ENCODE measurements at regions not wholly inside any gene's neighbourhood (a gene's known extent, or its start where the extent isn't known, plus 50 kb on each side); places are given as distances from the start of the nearest gene placed in this dataset.

DNA sequence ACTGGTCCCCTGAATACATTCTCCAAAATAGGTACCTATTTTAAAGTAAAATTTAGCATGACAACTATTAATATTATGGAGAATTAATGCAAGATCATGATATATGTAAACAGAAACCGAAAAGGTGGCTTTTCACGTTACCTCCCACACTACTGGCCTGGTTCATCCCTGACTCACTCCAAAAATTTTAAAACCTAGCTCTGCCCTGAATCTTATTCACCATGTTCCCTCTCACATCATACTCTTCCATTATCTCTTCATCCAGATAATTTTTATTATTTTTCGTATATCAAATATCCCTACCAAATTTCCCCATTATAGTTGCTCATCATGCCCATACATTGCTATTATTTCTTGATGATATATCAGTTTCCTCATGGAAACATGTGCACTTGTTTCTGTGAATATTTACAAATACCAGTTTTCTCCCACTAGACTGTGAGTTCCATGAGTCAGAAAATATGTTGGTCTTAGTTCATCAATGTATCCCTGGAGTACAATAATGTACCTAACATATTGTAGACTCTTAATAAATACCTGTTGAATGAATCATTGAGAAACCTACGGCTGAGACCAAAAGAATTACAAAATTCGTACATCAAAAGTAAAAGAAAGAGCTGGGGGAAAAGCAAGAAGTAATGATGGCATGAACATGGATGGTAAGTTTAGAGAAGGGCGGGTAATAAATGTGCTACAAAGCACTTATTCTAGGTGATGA, 360.1 kb upstream of the CHAC2 start:
- no peaks in the 10 kb centered on the region for H3K36me3 ChIP-seq (ENCODE audit: insufficient read depth, low read length)
- DNase-seq = peak; percentile 9
- H3K4me3 ChIP-seq (ENCODE audit: low read length) = no peak overlapping the region
- H3K79me2 ChIP-seq (ENCODE audit: low read length) = no peaks in the 10 kb centered on the region
- no peak overlapping the region for H3K4me2 ChIP-seq (ENCODE audit: low read depth, low read length, poor library complexity, severe bottlenecking)
- 0 out of 2 replicates have a peak, but pooled peaks cover 3% of the 10 kb centered on the region for H3K9me2 ChIP-seq (replicated peaks; ENCODE audit: insufficient read depth, low read length)
- no peak overlapping the region for H3K9ac ChIP-seq (ENCODE audit: low read length)
- H3K27ac ChIP-seq (ENCODE audit: low read length) = no peak overlapping the region
- H4K20me1 ChIP-seq (ENCODE audit: insufficient read depth, low read depth, low read length) = no peaks in the 10 kb centered on the region
- no peaks in the 10 kb centered on the region for H3K27me3 ChIP-seq (ENCODE audit: low read length)
- H3K9me3 ChIP-seq (ENCODE audit: low read length) = no peaks in the 10 kb centered on the region
- no peak overlapping the region for H2AFZ ChIP-seq (ENCODE audit: low read length)
- H3K4me1 ChIP-seq (ENCODE audit: low read length) = no peaks in the 10 kb centered on the region

DNA sequence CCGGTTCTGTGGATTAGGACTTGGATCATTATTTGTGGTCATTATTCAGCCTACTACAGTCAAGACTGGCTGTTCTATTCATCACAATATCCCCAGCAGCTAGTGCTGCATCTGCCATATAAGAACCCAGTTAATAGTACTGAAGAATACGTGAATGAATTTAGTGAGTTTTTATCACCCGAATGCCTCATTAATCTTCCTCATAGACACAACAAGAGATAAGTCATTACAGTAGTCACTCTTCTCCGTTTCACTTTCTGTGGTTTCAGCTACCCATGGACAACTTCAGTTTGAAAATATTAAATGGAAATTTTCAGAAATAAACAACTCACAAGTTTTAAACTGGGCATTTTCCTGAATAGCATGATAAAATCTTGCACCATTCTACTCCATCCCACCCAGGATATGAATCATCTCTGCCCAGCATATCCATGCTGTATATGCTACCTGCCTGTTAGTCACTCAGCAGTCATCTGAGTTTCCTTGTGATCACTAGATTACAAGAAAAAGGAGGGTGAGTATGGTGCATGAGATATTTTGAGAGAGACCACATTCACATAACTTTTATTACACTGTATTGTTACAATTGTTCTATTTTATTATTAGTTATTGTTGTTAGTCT, 363.7 kb upstream of the CHAC2 start:
- Histone ChIP-seq H3K27me3 (ENCODE audit: low read length) (no peaks in the 10 kb centered on the region), H3K36me3 (ENCODE audit: insufficient read depth, low read length) (no peaks in the 10 kb centered on the region), H3K27ac (ENCODE audit: low read length) (no peak overlapping the region), H3K4me2 (ENCODE audit: low read depth, low read length, poor library complexity, severe bottlenecking) (no peak overlapping the region), H3K79me2 (ENCODE audit: low read length) (no peaks in the 10 kb centered on the region), H3K4me1 (ENCODE audit: low read length) (no peaks in the 10 kb centered on the region), H4K20me1 (ENCODE audit: insufficient read depth, low read depth, low read length) (no peaks in the 10 kb centered on the region), H3K9me2 (replicated peaks; ENCODE audit: insufficient read depth, low read length) (0 out of 2 replicates have a peak, but pooled peaks cover 3% of the 10 kb centered on the region), H3K9me3 (ENCODE audit: low read length) (no peaks in the 10 kb centered on the region), H3K4me3 (ENCODE audit: low read length) (no peak overlapping the region), H2AFZ (ENCODE audit: low read length) (no peak overlapping the region), H3K9ac (ENCODE audit: low read length) (no peak overlapping the region)
- DNase-seq = no peak

DNA sequence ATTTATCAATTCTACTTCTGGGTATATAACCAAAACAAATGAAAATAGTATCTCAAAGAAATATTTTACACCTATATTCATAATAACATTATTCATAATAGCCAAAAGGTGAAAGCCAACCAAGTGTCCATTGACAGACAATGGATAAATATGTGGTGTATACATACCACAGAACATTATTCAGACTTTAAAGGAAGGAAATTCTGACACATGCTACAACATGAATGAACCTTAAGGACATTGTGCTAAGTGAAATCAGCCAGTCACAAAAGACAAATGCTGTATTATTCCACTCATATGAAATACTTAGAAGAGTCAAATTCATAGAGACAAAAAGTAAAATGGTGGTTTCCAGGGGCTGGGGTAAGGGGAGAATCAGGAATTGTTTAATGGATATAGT, 370.5 kb upstream of the CHAC2 start:
- H3K9me2 ChIP-seq (replicated peaks; ENCODE audit: insufficient read depth, low read length) = no peaks in the 10 kb centered on the region
- no peaks in the 10 kb centered on the region for H3K4me1 ChIP-seq (ENCODE audit: low read length)
- no peak overlapping the region for H3K4me3 ChIP-seq (ENCODE audit: low read length)
- H2AFZ ChIP-seq (ENCODE audit: low read length) = no peak overlapping the region
- H3K27ac ChIP-seq (ENCODE audit: low read length) = no peak overlapping the region
- no peak for DNase-seq
- no peak overlapping the region for H3K9ac ChIP-seq (ENCODE audit: low read length)
- no peaks in the 10 kb centered on the region for H3K79me2 ChIP-seq (ENCODE audit: low read length)
- H3K9me3 ChIP-seq (ENCODE audit: low read length) = no peaks in the 10 kb centered on the region
- H3K27me3 ChIP-seq (ENCODE audit: low read length) = no peaks in the 10 kb centered on the region
- no peaks in the 10 kb centered on the region for H3K36me3 ChIP-seq (ENCODE audit: insufficient read depth, low read length)
- no peak overlapping the region for H3K4me2 ChIP-seq (ENCODE audit: low read depth, low read length, poor library complexity, severe bottlenecking)
- no peaks in the 10 kb centered on the region for H4K20me1 ChIP-seq (ENCODE audit: insufficient read depth, low read depth, low read length)

DNA sequence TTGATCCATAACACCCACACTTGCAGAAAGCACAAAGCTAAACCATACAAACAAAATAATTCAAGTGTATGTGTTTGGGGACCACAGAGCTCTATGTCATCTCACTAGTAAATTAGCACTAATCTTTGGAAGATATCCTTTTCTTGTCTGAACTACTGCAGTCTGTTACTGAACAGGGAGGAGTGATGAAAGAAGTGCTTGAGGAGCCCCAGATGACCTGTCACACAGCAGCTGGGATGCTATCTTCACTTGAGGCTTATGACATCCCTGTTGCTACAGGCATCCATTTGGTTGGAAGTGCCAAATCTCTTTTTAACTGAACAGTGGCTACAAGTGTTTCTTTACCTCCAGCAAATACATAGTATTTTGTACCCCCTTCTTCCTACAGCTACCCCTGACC, 386.3 kb upstream of the CHAC2 start:
- no peaks in the 10 kb centered on the region for H3K36me3 ChIP-seq (ENCODE audit: insufficient read depth, low read length)

DNA sequence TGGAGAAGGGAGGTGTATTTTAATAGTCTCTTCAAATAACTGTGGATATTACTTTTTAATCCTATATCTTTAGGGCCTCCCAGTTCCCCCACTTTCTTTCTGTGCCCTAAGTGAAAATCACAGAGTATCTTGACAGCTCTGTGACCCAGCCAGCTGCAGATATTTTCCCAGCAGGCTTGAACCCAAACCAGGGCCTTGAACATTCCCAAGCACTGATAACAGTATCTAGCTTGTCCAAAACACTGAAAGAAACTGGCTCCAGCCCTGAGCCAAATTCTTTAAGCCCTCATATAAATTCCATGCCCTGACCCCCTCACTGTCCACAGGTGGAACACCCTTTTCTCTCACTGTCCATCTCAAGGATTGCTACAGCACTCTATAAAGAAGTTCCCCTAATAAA, 388.1 kb upstream of the CHAC2 start:
- no peak overlapping the region for H3K9ac ChIP-seq (ENCODE audit: low read length)
- H3K4me1 ChIP-seq (ENCODE audit: low read length) = no peaks in the 10 kb centered on the region
- DNase-seq = no peak
- no peaks in the 10 kb centered on the region for H3K9me3 ChIP-seq (ENCODE audit: low read length)
- H3K4me2 ChIP-seq (ENCODE audit: low read depth, low read length, poor library complexity, severe bottlenecking) = no peak overlapping the region
- H2AFZ ChIP-seq (ENCODE audit: low read length) = no peak overlapping the region
- no peaks in the 10 kb centered on the region for H3K36me3 ChIP-seq (ENCODE audit: insufficient read depth, low read length)
- no peak overlapping the region for H3K4me3 ChIP-seq (ENCODE audit: low read length)
- no peak overlapping the region for H3K27ac ChIP-seq (ENCODE audit: low read length)
- no peaks in the 10 kb centered on the region for H4K20me1 ChIP-seq (ENCODE audit: insufficient read depth, low read depth, low read length)
- H3K79me2 ChIP-seq (ENCODE audit: low read length) = no peaks in the 10 kb centered on the region
- no peaks in the 10 kb centered on the region for H3K27me3 ChIP-seq (ENCODE audit: low read length)
- no peaks in the 10 kb centered on the region for H3K9me2 ChIP-seq (replicated peaks; ENCODE audit: insufficient read depth, low read length)

More for the DNA sequence above, 386.3 kb upstream of the CHAC2 start:
- Histone ChIP-seq H3K9me2 (replicated peaks; ENCODE audit: insufficient read depth, low read length) (no peaks in the 10 kb centered on the region), H4K20me1 (ENCODE audit: insufficient read depth, low read depth, low read length) (no peaks in the 10 kb centered on the region), H3K9ac (ENCODE audit: low read length) (no peak overlapping the region), H3K4me2 (ENCODE audit: low read depth, low read length, poor library complexity, severe bottlenecking) (no peak overlapping the region), H3K27me3 (ENCODE audit: low read length) (no peaks in the 10 kb centered on the region), H3K9me3 (ENCODE audit: low read length) (no peaks in the 10 kb centered on the region; the same call in 1 of the 2 replicates), H3K4me3 (ENCODE audit: low read length) (no peak overlapping the region), H3K79me2 (ENCODE audit: low read length) (no peaks in the 10 kb centered on the region), H3K27ac (ENCODE audit: low read length) (no peak overlapping the region), H3K4me1 (ENCODE audit: low read length) (no peaks in the 10 kb centered on the region), H2AFZ (ENCODE audit: low read length) (no peak overlapping the region)
- no peak for DNase-seq

DNA sequence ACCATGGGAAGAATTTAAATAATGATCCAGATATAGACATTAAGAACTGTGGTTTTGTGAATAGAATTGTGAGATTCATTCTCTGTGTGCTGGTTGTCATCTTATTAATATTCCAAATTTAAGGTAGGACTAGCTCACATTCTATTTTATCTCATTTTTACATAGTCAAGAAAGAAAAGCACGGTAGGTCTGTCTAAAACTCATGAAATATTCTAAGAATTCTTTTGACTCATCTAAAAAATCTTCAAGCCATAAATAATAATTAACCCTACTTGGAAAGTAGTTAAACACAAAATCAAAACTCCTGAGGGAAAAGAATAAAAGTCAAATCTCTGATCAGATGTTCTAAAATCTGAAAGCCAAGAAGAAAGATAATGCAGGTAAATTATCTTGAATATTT, 388.8 kb upstream of the CHAC2 start:
- H3K4me1 ChIP-seq (ENCODE audit: low read length) = no peaks in the 10 kb centered on the region
- H3K27me3 ChIP-seq (ENCODE audit: low read length) = no peaks in the 10 kb centered on the region
- no peaks in the 10 kb centered on the region for H3K9me2 ChIP-seq (replicated peaks; ENCODE audit: insufficient read depth, low read length)
- H3K36me3 ChIP-seq (ENCODE audit: insufficient read depth, low read length) = no peaks in the 10 kb centered on the region
- H3K9ac ChIP-seq (ENCODE audit: low read length) = no peak overlapping the region
- no peak overlapping the region for H3K27ac ChIP-seq (ENCODE audit: low read length)
- no peak overlapping the region for H3K4me2 ChIP-seq (ENCODE audit: low read depth, low read length, poor library complexity, severe bottlenecking)
- DNase-seq = no peak
- H3K9me3 ChIP-seq (ENCODE audit: low read length) = no peaks in the 10 kb centered on the region
- H2AFZ ChIP-seq (ENCODE audit: low read length) = no peak overlapping the region
- H4K20me1 ChIP-seq (ENCODE audit: insufficient read depth, low read depth, low read length) = no peaks in the 10 kb centered on the region
- H3K4me3 ChIP-seq (ENCODE audit: low read length) = no peak overlapping the region
- H3K79me2 ChIP-seq (ENCODE audit: low read length) = no peaks in the 10 kb centered on the region

DNA sequence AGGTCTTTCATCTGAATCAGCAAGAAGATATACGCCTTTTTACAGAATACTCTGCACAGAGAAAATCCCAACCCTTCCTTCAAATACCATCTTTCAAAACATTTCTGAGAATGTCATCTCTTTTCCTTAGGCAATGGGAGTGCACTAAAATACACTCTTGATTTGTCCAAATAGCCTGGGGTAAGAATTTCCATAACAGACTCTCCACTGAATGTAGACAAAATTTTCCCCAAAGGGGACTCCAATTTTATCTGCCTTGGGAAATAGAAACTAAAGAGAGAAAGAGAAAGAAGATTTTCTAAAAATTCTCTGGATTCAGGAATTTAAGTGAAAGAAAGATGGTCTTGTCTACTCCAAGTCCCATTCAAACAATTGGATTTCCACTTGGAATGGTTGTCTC, 394.5 kb upstream of the CHAC2 start:
- no peak for DNase-seq
- Histone ChIP-seq H3K9me2 (replicated peaks; ENCODE audit: insufficient read depth, low read length) (no peaks in the 10 kb centered on the region), H3K9ac (ENCODE audit: low read length) (no peak overlapping the region), H3K4me1 (ENCODE audit: low read length) (no peaks in the 10 kb centered on the region), H2AFZ (ENCODE audit: low read length) (no peak overlapping the region), H3K4me2 (ENCODE audit: low read depth, low read length, poor library complexity, severe bottlenecking) (no peak overlapping the region), H3K4me3 (ENCODE audit: low read length) (no peak overlapping the region), H4K20me1 (ENCODE audit: insufficient read depth, low read depth, low read length) (no peaks in the 10 kb centered on the region), H3K27ac (ENCODE audit: low read length) (no peak overlapping the region), H3K27me3 (ENCODE audit: low read length) (no peaks in the 10 kb centered on the region), H3K79me2 (ENCODE audit: low read length) (no peaks in the 10 kb centered on the region), H3K36me3 (ENCODE audit: insufficient read depth, low read length) (no peaks in the 10 kb centered on the region), H3K9me3 (ENCODE audit: low read length) (no peaks in the 10 kb centered on the region)

DNA sequence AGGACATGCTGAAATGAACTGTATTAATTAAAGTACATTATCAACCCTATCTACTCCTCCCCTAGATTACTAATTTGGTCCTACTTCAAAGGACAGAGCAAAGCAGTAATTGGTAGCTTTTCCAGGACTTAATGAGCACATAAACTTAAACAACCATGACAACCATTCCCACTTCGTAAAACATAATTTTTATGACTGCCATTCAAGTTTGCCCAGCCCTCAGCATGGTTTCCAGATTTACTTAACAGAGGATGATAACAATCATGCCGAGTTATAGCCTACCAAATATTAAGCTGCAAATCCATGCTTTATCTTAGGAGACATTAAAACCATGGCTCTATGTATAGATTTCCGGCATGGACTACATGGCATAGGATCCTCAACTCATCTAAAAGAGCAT, 401.1 kb upstream of the CHAC2 start:
- no peak overlapping the region for H3K4me3 ChIP-seq (ENCODE audit: low read length)
- H3K9me2 ChIP-seq (replicated peaks; ENCODE audit: insufficient read depth, low read length) = no peaks in the 10 kb centered on the region
- H3K36me3 ChIP-seq (ENCODE audit: insufficient read depth, low read length) = no peaks in the 10 kb centered on the region
- no peak overlapping the region for H2AFZ ChIP-seq (ENCODE audit: low read length)
- H3K4me2 ChIP-seq (ENCODE audit: low read depth, low read length, poor library complexity, severe bottlenecking) = no peak overlapping the region
- H3K9me3 ChIP-seq (ENCODE audit: low read length) = 0 out of 2 replicates have a peak, but pooled peaks cover 2% of the 10 kb centered on the region
- no peak overlapping the region for H3K9ac ChIP-seq (ENCODE audit: low read length)
- H3K79me2 ChIP-seq (ENCODE audit: low read length) = no peaks in the 10 kb centered on the region
- no peak for DNase-seq
- H3K4me1 ChIP-seq (ENCODE audit: low read length) = no peaks in the 10 kb centered on the region
- H3K27ac ChIP-seq (ENCODE audit: low read length) = no peak overlapping the region
- no peaks in the 10 kb centered on the region for H3K27me3 ChIP-seq (ENCODE audit: low read length)
- no peaks in the 10 kb centered on the region for H4K20me1 ChIP-seq (ENCODE audit: insufficient read depth, low read depth, low read length)

Measured in Karpas-422 (cell line).